ENCODE measurements at regions not wholly inside any gene's neighbourhood (a gene's known extent, or its start where the extent isn't known, plus 50 kb on each side); places are given as distances from the start of the nearest gene placed in this dataset.

GRCh38 chr4:147349193-147349592 lies 131.7 kb upstream of the EDNRA start:
- TF ChIP-seq CTCF (IDR thresholded peaks at IDR 0.05) = no peak
- peak; percentile 51 for TF ChIP-seq POLR2AphosphoS5 (IDR thresholded peaks at IDR 0.05)
- no peak for TF ChIP-seq POLR2A (IDR thresholded peaks at IDR 0.05)
- TF ChIP-seq EP300 (IDR thresholded peaks at IDR 0.05) = no peak
